ENCODE measurements at regions not wholly inside any gene's neighbourhood (a gene's known extent, or its start where the extent isn't known, plus 50 kb on each side); places are given as distances from the start of the nearest gene placed in this dataset.
A peak's percentile ranks its signal among the peaks of the same experiment; 100 is the strongest.

DNA sequence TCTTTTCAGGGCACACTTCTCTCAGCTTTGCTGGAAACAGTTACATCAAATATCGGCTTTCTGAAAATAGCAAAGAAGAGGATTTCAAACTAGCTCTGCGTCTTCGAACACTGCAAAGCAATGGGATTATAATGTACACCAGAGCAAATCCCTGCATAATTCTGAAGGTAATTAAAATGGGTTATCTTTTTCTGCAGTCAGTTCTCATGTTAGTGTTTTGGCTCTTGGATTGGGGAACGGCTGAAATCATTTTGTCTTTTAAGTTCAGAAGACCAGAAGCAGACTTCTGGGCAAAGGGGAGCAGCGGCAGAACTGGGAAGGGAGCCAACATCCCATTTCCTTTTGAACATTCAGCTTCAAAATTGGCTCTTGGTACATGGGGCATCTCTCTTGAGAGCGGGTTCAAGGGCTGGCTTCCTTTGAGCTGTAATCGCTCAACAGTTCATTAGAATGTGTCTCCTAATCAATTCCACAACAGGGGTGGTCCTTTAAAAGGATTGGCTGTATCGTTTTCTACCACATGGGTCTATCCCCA, 110.2 kb upstream of the MTNR1B start:
- Mint-ChIP-seq H3K4me1 (ENCODE audit: low read depth) (peaks cover 42% of the 10 kb centered on the region), H3K27me3 (ENCODE audit: low read depth) (no peaks in the 10 kb centered on the region), H3K27ac (ENCODE audit: unreplicated experiment) (no peak overlapping the region), H3K9me3 (ENCODE audit: low read depth) (no peaks in the 10 kb centered on the region), H3K4me3 (ENCODE audit: unreplicated experiment) (no peak overlapping the region), H3K36me3 (ENCODE audit: low read depth) (no peaks in the 10 kb centered on the region)
- TF ChIP-seq, protein P1, sequence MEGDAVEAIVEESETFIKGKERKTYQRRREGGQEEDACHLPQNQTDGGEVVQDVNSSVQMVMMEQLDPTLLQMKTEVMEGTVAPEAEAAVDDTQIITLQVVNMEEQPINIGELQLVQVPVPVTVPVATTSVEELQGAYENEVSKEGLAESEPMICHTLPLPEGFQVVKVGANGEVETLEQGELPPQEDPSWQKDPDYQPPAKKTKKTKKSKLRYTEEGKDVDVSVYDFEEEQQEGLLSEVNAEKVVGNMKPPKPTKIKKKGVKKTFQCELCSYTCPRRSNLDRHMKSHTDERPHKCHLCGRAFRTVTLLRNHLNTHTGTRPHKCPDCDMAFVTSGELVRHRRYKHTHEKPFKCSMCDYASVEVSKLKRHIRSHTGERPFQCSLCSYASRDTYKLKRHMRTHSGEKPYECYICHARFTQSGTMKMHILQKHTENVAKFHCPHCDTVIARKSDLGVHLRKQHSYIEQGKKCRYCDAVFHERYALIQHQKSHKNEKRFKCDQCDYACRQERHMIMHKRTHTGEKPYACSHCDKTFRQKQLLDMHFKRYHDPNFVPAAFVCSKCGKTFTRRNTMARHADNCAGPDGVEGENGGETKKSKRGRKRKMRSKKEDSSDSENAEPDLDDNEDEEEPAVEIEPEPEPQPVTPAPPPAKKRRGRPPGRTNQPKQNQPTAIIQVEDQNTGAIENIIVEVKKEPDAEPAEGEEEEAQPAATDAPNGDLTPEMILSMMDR (IDR thresholded peaks at IDR 0.05): no peak
- DNase-seq (ENCODE audit: low spot score): no peak

DNA sequence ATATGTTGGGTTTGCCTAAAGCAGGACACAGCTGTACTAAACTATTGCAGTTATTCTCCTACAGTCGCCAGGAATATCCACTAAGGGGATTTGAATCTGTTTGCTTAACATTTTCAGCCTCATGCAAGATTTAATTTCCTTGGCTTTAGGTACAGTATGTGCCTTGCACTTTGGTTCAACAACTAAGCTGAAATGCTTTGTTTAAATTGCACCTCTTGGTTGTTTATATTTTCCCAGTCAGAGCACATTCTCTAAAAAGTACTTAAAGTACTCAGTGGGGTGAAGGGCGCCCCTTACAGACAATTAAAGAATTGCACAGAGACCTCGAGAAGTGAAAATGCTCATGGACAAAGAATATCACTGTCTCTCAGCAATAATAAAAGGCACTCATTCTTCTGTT, 107.8 kb upstream of the MTNR1B start:
- Mint-ChIP-seq H3K27me3 (ENCODE audit: low read depth) (no peaks in the 10 kb centered on the region), H3K27ac (ENCODE audit: unreplicated experiment) (no peak overlapping the region), H3K4me1 (ENCODE audit: low read depth) (peaks cover 52% of the 10 kb centered on the region), H3K36me3 (ENCODE audit: low read depth) (no peaks in the 10 kb centered on the region), H3K4me3 (ENCODE audit: unreplicated experiment) (no peak overlapping the region), H3K9me3 (ENCODE audit: low read depth) (no peaks in the 10 kb centered on the region)
- TF ChIP-seq, protein P1 (IDR thresholded peaks at IDR 0.05): peak; percentile 75
- no peak for DNase-seq (ENCODE audit: low spot score)

DNA sequence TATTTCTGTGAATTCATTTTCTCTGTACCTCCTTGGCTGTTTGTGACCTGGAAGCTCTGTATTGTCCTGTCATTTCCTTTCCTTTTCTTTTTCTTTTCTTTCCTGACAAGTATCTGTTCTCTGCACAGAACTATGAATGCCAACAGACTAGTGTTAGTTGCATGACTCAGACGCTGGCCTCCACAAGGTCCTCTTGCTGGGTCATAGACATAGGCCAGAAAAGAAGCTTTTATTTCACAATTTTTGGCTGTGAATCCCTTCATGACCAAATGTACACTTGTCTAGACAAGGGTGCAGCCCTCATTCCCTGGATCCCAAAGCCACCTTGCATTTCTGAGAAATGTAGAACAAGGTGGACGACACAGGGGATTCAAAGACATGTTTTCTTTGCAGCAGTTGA, 104.1 kb upstream of the MTNR1B start:
- H3K9me3 Mint-ChIP-seq (ENCODE audit: low read depth): no peaks in the 10 kb centered on the region
- TF ChIP-seq, protein P1 (IDR thresholded peaks at IDR 0.05): no peak
- H3K36me3 Mint-ChIP-seq (ENCODE audit: low read depth): no peaks in the 10 kb centered on the region
- peaks cover 47% of the 10 kb centered on the region for H3K4me1 Mint-ChIP-seq (ENCODE audit: low read depth)
- no peaks in the 10 kb centered on the region for H3K27me3 Mint-ChIP-seq (ENCODE audit: low read depth)
- no peak for DNase-seq (ENCODE audit: low spot score)
- H3K4me3 Mint-ChIP-seq (ENCODE audit: unreplicated experiment): no peak overlapping the region
- H3K27ac Mint-ChIP-seq (ENCODE audit: unreplicated experiment): peak overlapping the region; percentile 45

GRCh38 chr11:92866679-92867282, 102.7 kb upstream of the MTNR1B start:
- no peaks in the 10 kb centered on the region for H3K27me3 Mint-ChIP-seq (ENCODE audit: low read depth)
- H3K27ac Mint-ChIP-seq (ENCODE audit: unreplicated experiment): no peak overlapping the region
- H3K4me1 Mint-ChIP-seq (ENCODE audit: low read depth): peaks cover 38% of the 10 kb centered on the region
- no peak overlapping the region for H3K4me3 Mint-ChIP-seq (ENCODE audit: unreplicated experiment)
- H3K36me3 Mint-ChIP-seq (ENCODE audit: low read depth): no peaks in the 10 kb centered on the region
- H3K9me3 Mint-ChIP-seq (ENCODE audit: low read depth): no peaks in the 10 kb centered on the region
- TF ChIP-seq, protein P1 (IDR thresholded peaks at IDR 0.05): no peak
- no peak for DNase-seq (ENCODE audit: low spot score)

GRCh38 chr11:92867913-92868619, 101.4 kb upstream of the MTNR1B start:
- Mint-ChIP-seq H3K27me3 (ENCODE audit: low read depth) (no peaks in the 10 kb centered on the region), H3K27ac (ENCODE audit: unreplicated experiment) (no peak overlapping the region), H3K4me1 (ENCODE audit: low read depth) (peaks cover 32% of the 10 kb centered on the region), H3K36me3 (ENCODE audit: low read depth) (no peaks in the 10 kb centered on the region), H3K4me3 (ENCODE audit: unreplicated experiment) (no peak overlapping the region), H3K9me3 (ENCODE audit: low read depth) (no peaks in the 10 kb centered on the region)
- DNase-seq (ENCODE audit: low spot score): no peak
- TF ChIP-seq, protein P1 (IDR thresholded peaks at IDR 0.05): no peak
